ENCODE measurements at regions not wholly inside any gene's neighbourhood (a gene's known extent, or its start where the extent isn't known, plus 50 kb on each side); places are given as distances from the start of the nearest gene placed in this dataset.

GRCh38 chr14:84446250-84446649 lies 1083.7 kb upstream of the FLRT2 start:
- 95 to 97% (median 96%) methylated on average over 3 of the region's 3 CpGs for WGBS, 4 donors
- Histone ChIP-seq H3K4me1 (no peaks in the 10 kb centered on the region), H3K27me3 (no peaks in the 10 kb centered on the region), H3K9me3 (no peaks in the 10 kb centered on the region), H3K36me3 (no peaks in the 10 kb centered on the region), H3K4me3 (no peak overlapping the region), H3K27ac (no peak overlapping the region)
- ATAC-seq (no peak), DNase-seq (no peak)
- no peak for TF ChIP-seq CTCF (IDR thresholded peaks at IDR 0.05)
- TF ChIP-seq POLR2A (IDR thresholded peaks at IDR 0.05) = no peak
- intact Hi-C loops (cut with DNase I) = no loop called here

- WGBS, 4 donors = 60 to 62% (median 60%) methylated on average over 5 of the region's 5 CpGs
- intact Hi-C loops (cut with DNase I) = no loop called here
- Histone ChIP-seq H3K4me1 (no peaks in the 10 kb centered on the region), H3K4me3 (no peak overlapping the region), H3K27me3 (no peaks in the 10 kb centered on the region), H3K9me3 (no peaks in the 10 kb centered on the region), H3K36me3 (no peaks in the 10 kb centered on the region), H3K27ac (no peak overlapping the region)
- no peak for TF ChIP-seq CTCF (IDR thresholded peaks at IDR 0.05)
- no peak for TF ChIP-seq POLR2A (IDR thresholded peaks at IDR 0.05)
- DNase-seq (no peak), ATAC-seq (no peak)
Observed at GRCh38 chr14:84453307-84453950, 1076.5 kb upstream of the FLRT2 start.

- H3K4me3 ChIP-seq = no peak overlapping the region
- DNase-seq (no peak), ATAC-seq (no peak)
- TF ChIP-seq POLR2A (IDR thresholded peaks at IDR 0.05) = no peak
- TF ChIP-seq CTCF (IDR thresholded peaks at IDR 0.05) = no peak
- H3K36me3 ChIP-seq = no peaks in the 10 kb centered on the region
- intact Hi-C loops (cut with DNase I) = no loop called here
- no peaks in the 10 kb centered on the region for H3K4me1 ChIP-seq
- no peaks in the 10 kb centered on the region for H3K9me3 ChIP-seq
- no peaks in the 10 kb centered on the region for H3K27me3 ChIP-seq
- WGBS, 4 donors = 90 to 93% (median 91%) methylated on average over 4 of the region's 4 CpGs
- H3K27ac ChIP-seq = no peak overlapping the region
Observed at GRCh38 chr14:84454114-84454513, 1075.8 kb upstream of the FLRT2 start.

- DNase-seq (no peak), ATAC-seq (no peak)
- no peak overlapping the region for H3K27ac ChIP-seq
- H3K27me3 ChIP-seq = no peaks in the 10 kb centered on the region
- H3K4me3 ChIP-seq = no peak overlapping the region
- no peaks in the 10 kb centered on the region for H3K4me1 ChIP-seq
- no peaks in the 10 kb centered on the region for H3K9me3 ChIP-seq
- WGBS, 4 donors = 79 to 93% (median 85%) methylated on average over 2 of the region's 2 CpGs
- H3K36me3 ChIP-seq = no peaks in the 10 kb centered on the region
- intact Hi-C loops (cut with DNase I) = no loop called here
- no peak for TF ChIP-seq CTCF (IDR thresholded peaks at IDR 0.05)
- TF ChIP-seq POLR2A (IDR thresholded peaks at IDR 0.05) = no peak
Observed at GRCh38 chr14:84456946-84457345, 1073.0 kb upstream of the FLRT2 start.
